ENCODE measurements at regions not wholly inside any gene's neighbourhood (a gene's known extent, or its start where the extent isn't known, plus 50 kb on each side); places are given as distances from the start of the nearest gene placed in this dataset.

GRCh38 chr22:47547881-47548650, 785.6 kb downstream of the TBC1D22A start:
- peaks cover 2 to 3% of the 10 kb centered on the region in 2 donors for H3K9me3 Mint-ChIP-seq
- no peak overlapping the region for H3K4me3 Mint-ChIP-seq
- DNase-seq: no peak
- no peak for ATAC-seq (replicated peaks)
- H3K36me3 Mint-ChIP-seq: no peaks in the 10 kb centered on the region
- no peak overlapping the region for H3K27ac Mint-ChIP-seq
- peaks cover 9 to 18% of the 10 kb centered on the region in 2 donors for H3K27me3 Mint-ChIP-seq
- no peaks in the 10 kb centered on the region for H3K4me1 Mint-ChIP-seq

GRCh38 chr22:47547239-47547661, 784.8 kb downstream of the TBC1D22A start:
- peaks cover 2 to 3% of the 10 kb centered on the region in 2 donors for H3K9me3 Mint-ChIP-seq
- no peaks in the 10 kb centered on the region for H3K36me3 Mint-ChIP-seq
- peaks cover 9 to 18% of the 10 kb centered on the region in 2 donors for H3K27me3 Mint-ChIP-seq
- H3K4me3 Mint-ChIP-seq: no peak overlapping the region
- no peak for DNase-seq
- no peak for ATAC-seq (replicated peaks)
- no peak overlapping the region for H3K27ac Mint-ChIP-seq
- H3K4me1 Mint-ChIP-seq: no peaks in the 10 kb centered on the region

GRCh38 chr22:47544696-47545095, 782.2 kb downstream of the TBC1D22A start:
- no peak for DNase-seq
- Mint-ChIP-seq H3K36me3 (no peaks in the 10 kb centered on the region), H3K27me3 (peaks cover 9 to 18% of the 10 kb centered on the region in 2 donors), H3K27ac (no peak overlapping the region), H3K4me1 (no peaks in the 10 kb centered on the region), H3K9me3 (peaks cover 2 to 3% of the 10 kb centered on the region in 2 donors), H3K4me3 (no peak overlapping the region)
- ATAC-seq (replicated peaks): no peak

GRCh38 chr22:47543447-47543846, 781.0 kb downstream of the TBC1D22A start:
- Mint-ChIP-seq H3K36me3 (no peaks in the 10 kb centered on the region), H3K27me3 (peaks cover 9 to 18% of the 10 kb centered on the region in 2 donors), H3K4me3 (no peak overlapping the region), H3K9me3 (peaks cover 3 to 4% of the 10 kb centered on the region in 2 donors), H3K4me1 (no peaks in the 10 kb centered on the region), H3K27ac (no peak overlapping the region)
- ATAC-seq (replicated peaks): no peak
- DNase-seq: no peak

DNA sequence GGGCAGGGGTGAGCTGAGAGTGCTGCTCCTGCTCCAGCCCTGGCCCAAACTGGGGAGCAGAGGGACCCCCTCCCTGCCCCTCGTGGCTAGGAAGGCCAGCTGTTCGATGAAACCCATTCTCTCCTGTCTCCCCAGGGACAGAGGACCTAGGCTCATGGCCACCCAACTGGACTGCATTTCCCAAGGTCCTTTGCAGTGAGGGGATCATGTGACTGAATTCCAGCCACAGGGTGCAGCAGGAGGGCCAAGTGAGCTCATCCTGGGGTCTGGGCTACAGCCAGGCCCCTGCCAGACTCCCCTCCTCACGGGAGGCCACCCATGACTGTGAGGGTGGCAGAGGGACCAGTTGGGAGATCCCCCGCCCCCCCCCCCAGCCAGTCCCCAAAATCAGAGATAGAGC, 777.6 kb downstream of the TBC1D22A start:
- Mint-ChIP-seq H3K9me3 (peaks cover 6% of the 10 kb centered on the region in 2 donors), H3K4me3 (no peak overlapping the region), H3K36me3 (no peaks in the 10 kb centered on the region), H3K27ac (no peak overlapping the region), H3K27me3 (peaks cover 0 to 7% of the 10 kb centered on the region in 2 donors), H3K4me1 (no peaks in the 10 kb centered on the region)
- no peak for DNase-seq
- no peak for ATAC-seq (replicated peaks)

DNA sequence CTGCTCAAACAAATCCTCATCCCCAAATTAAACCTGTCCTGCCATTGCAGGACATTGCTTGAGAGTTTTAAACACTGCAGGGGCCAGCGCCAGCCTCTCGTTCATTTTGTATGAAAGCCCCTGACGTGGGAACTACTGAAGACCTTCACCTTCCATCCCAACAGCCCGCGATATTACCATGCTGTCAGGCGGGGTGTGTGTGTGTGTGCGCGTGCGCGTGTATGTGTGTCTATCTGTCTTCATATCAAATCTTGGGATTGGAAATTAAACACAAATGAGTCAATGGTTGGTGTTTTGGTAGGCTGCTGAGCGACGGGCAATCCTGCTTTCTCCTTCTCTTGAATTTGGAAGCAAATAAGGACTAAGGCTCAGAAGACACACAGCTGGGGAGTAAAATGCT, 776.9 kb downstream of the TBC1D22A start:
- Mint-ChIP-seq H3K4me1 (no peaks in the 10 kb centered on the region), H3K27me3 (peaks cover 0 to 7% of the 10 kb centered on the region in 2 donors), H3K4me3 (no peak overlapping the region), H3K27ac (no peak overlapping the region), H3K36me3 (no peaks in the 10 kb centered on the region), H3K9me3 (peaks cover 6% of the 10 kb centered on the region in 2 donors)
- no peak for ATAC-seq (replicated peaks)
- no peak for DNase-seq

- Mint-ChIP-seq H3K9me3 (peaks cover 6% of the 10 kb centered on the region in 2 donors), H3K36me3 (no peaks in the 10 kb centered on the region), H3K27ac (no peak overlapping the region), H3K4me1 (no peaks in the 10 kb centered on the region), H3K4me3 (no peak overlapping the region), H3K27me3 (peaks cover 0 to 7% of the 10 kb centered on the region in 2 donors)
- DNase-seq (no peak), ATAC-seq (replicated peaks) (no peak)
Measured at GRCh38 chr22:47535681-47536080, 773.2 kb downstream of the TBC1D22A start.

DNA sequence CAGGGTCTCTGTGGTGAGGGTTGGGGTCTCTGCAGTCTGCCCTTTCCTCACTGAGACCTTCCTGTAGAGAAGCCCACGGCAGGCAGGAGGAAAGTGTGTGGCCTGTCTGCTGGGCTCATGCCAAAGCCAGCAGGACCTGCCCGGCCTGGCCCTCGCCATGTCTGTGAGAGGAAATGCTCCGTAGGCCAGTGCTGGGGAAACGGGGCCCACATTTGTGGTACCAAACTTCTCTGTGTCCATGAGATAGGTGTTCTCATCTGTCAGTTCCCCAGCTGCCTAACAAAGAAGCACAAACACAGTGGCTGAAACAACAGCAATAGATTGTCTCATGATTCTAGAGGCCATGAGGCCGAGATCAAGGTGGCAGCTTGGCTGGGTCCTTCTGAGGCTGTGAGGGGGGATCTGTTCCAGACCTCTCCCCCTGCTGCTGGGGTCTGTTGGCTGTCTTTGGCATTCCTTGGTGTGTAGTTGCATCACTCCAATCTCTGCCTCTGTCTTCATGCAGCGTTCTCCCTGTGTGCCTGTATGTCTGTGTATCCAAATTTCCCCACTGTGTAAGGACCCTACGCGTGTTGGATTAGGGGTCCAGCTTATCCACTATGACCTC, 772.5 kb downstream of the TBC1D22A start:
- Mint-ChIP-seq H3K27me3 (peaks cover 0 to 7% of the 10 kb centered on the region in 2 donors), H3K4me3 (no peak overlapping the region), H3K27ac (no peak overlapping the region), H3K9me3 (peaks cover 6% of the 10 kb centered on the region in 2 donors), H3K36me3 (no peaks in the 10 kb centered on the region), H3K4me1 (no peaks in the 10 kb centered on the region)
- ATAC-seq (replicated peaks) (no peak), DNase-seq (no peak)

DNA sequence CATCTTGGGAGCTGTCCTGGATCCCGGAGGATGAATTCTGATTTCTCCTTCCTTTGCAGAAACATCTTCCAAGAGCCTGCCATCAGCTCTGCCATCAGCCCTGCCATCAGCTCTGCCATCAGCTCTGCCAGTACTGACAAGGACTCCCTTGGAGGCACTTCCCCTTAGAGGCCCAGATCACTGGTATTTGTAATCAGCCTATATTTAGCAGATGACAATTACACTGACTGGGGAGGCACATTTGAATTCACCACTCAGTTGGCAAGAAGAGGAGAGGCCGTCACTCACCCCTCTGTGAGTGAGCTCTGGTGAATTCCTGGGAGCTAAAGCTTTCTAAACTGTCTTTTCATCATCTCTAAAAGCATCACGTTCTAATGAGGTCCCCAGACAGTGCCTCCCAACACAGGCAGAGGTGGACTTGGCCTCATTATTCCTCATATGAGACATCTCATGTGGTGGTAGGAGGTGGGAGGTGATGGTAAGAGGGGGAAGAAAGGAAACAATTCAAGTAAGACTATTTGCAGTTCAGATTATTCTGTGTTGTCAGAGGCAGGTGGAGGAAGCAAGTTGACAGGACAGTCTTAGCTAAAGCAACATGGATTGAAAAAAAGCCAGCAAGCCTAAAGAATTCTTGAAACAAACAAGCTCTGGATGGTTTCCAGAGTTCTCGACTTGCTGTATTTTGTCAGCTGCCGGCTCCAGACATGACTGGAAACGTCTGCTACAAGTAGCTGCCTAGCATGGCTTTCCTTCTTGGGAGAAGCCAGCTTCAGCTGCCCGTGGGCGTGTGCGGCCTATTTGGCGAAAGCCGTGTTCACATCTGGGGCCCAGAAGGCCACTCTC, 771.7 kb downstream of the TBC1D22A start:
- ATAC-seq (replicated peaks) (no peak), DNase-seq (no peak)
- Mint-ChIP-seq H3K4me1 (no peaks in the 10 kb centered on the region), H3K4me3 (no peak overlapping the region), H3K27me3 (peaks cover 0 to 7% of the 10 kb centered on the region in 2 donors), H3K9me3 (peaks cover 6% of the 10 kb centered on the region in 2 donors), H3K27ac (no peak overlapping the region), H3K36me3 (no peaks in the 10 kb centered on the region)

DNA sequence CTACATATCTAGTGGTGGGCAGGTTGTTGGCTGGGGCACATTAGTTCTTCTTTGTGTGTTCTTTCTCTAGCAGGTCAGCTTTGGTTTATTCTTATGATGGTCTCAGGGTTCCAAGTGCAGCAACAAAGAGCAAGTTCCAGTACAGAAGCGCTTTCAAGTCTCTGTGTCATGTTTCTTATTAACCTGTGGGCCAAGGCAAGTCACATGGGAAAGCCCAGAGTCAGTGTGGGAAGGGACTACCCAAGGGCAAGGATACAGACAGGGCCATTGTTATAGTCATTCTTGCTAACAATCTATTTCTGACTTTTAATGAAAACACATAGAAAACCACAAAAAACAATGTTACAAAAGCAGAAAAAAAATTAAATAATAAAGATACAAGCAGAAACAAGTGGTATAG, 754.6 kb downstream of the TBC1D22A start:
- H3K36me3 Mint-ChIP-seq: no peaks in the 10 kb centered on the region
- no peak overlapping the region for H3K4me3 Mint-ChIP-seq
- ATAC-seq (replicated peaks) (no peak), DNase-seq (no peak)
- no peaks in the 10 kb centered on the region for H3K4me1 Mint-ChIP-seq
- H3K27ac Mint-ChIP-seq: no peak overlapping the region
- H3K27me3 Mint-ChIP-seq: peaks cover 0 to 16% of the 10 kb centered on the region in 2 donors
- no peaks in the 10 kb centered on the region for H3K9me3 Mint-ChIP-seq

DNA sequence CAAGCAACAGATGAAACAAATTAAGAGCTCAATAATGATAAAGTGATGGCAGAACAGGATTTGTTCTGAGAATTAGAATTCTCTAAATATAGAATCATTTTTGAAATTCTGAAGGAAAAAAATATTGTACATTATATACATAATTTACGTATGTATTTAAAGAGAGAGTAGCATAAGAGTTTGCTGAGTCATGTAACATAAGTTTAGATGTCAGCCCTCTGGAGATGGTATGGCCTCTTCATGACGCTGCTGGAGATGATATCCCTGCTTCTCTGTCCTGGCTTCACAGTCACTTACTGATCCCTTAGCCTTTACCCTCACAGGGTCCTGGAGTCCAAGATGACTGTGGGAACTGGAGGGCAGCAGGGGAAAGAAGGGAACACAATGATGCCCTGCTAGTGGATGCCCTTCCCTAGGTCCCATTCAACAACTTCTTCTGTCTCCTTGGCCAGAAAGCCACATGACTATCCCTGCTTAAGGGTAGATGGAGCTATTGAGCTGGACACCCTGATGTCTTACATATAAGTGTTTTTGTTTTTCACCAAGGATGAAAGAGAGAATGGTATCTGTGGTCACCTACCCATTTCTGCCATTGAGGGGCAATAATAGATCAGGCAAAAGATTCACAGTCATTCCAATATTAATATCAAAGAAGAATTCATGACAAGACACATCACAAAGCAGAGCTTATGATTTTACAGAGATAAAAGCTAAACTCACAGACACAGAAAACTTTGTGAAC, 753.1 kb downstream of the TBC1D22A start:
- Mint-ChIP-seq H3K4me1 (no peaks in the 10 kb centered on the region), H3K36me3 (no peaks in the 10 kb centered on the region)
- no peak for ATAC-seq (replicated peaks)

GRCh38 chr22:47512617-47513016, 750.2 kb downstream of the TBC1D22A start:
- no peaks in the 10 kb centered on the region for H3K36me3 Mint-ChIP-seq
- H3K9me3 Mint-ChIP-seq: peaks cover 1 to 4% of the 10 kb centered on the region in 2 donors
- H3K4me1 Mint-ChIP-seq: no peaks in the 10 kb centered on the region
- no peak overlapping the region for H3K4me3 Mint-ChIP-seq
- no peak overlapping the region for H3K27ac Mint-ChIP-seq
- ATAC-seq (replicated peaks) (no peak), DNase-seq (no peak)
- peaks cover 6 to 14% of the 10 kb centered on the region in 2 donors for H3K27me3 Mint-ChIP-seq

More for the DNA sequence above, 753.1 kb downstream of the TBC1D22A start:
- Mint-ChIP-seq H3K9me3 (peaks cover 0 to 4% of the 10 kb centered on the region in 2 donors), H3K4me3 (no peak overlapping the region), H3K27ac (no peak overlapping the region), H3K27me3 (peaks cover 4 to 16% of the 10 kb centered on the region in 2 donors)
- DNase-seq: no peak

DNA sequence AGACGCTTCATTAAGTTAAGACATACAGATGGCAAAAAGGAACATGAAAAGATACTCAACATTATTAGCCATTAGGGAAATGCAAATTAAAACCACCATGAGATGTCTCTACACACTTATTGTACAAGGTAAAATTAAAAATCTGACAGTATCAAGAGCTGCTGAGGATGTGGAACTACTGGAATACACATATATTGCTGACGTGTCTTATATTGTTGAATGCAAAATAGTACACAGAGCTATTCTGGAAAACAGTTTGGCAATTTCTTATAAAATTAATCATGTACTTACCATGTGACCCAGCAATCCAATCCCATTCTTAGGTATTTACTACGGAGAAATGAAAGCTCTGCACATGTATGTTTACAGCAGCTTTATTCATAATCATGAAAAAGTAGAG, 742.5 kb downstream of the TBC1D22A start:
- no peak overlapping the region for H3K27ac Mint-ChIP-seq
- peaks cover 0 to 26% of the 10 kb centered on the region in 2 donors for H3K27me3 Mint-ChIP-seq
- ATAC-seq (replicated peaks) (no peak), DNase-seq (no peak)
- H3K36me3 Mint-ChIP-seq: peaks cover 2 to 3% of the 10 kb centered on the region in 2 donors
- H3K9me3 Mint-ChIP-seq: peaks cover 7 to 12% of the 10 kb centered on the region in 2 donors
- no peak overlapping the region for H3K4me3 Mint-ChIP-seq
- H3K4me1 Mint-ChIP-seq: no peaks in the 10 kb centered on the region
